HG03060 (cell line): ENCODE measurements at regions not wholly inside any gene's neighbourhood (a gene's known extent, or its start where the extent isn't known, plus 50 kb on each side); places are given as distances from the start of the nearest gene placed in this dataset.
"Not testable (repeated sequence)": the region's sequence is repeated elsewhere in the genome, so short reads cannot be mapped to it uniquely, and the experiment has no call there.

Experiments
- ATAC-seq: cut with Tn5 transposase; IDR thresholded peaks from one replicate; pipeline ENCODE4 v1.9.1; 2021; ENCODE audit warnings: low read depth, moderate number of reproducible peaks; ENCODE audit not compliant: unreplicated experiment

DNA sequence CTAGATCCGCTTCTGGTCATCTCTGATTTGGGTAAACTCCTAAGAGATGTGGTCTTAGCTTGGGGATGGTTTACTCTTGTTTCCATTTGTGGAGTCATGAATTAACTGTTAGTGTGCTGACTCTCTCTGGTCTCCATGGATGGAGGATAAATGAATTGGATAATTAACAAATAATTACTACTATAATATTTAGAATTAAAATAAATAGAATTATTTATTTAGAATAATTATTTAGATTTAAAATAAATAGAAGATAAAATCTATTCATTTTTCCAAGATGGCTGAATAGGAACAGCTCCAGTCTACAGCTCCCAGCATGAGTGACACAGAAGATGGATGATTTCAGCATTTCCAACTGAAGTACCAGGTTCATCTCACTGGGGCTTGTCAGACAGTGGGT, 1587.4 kb upstream of the AGA start:
- ATAC-seq = no peak

DNA sequence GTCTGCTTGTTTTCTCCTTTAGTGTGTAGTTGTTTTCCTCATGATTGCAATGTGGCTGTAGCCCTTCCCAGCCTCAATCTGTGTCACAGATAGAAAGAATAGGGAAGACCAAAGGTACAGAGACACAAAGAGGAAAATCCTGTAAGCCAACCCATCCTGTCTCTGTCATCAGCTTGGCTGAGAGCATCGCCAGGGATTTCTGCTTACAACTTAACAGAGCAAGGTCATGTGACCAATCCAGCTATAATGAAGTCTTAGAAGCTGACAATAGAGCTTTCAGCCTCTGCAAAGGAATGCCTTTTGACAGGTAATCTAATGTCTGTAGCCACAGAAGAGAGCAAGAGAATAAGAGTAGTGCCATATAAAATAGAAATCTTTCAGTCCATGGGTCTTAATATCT, 1598.0 kb upstream of the AGA start:
- no peak for ATAC-seq

DNA sequence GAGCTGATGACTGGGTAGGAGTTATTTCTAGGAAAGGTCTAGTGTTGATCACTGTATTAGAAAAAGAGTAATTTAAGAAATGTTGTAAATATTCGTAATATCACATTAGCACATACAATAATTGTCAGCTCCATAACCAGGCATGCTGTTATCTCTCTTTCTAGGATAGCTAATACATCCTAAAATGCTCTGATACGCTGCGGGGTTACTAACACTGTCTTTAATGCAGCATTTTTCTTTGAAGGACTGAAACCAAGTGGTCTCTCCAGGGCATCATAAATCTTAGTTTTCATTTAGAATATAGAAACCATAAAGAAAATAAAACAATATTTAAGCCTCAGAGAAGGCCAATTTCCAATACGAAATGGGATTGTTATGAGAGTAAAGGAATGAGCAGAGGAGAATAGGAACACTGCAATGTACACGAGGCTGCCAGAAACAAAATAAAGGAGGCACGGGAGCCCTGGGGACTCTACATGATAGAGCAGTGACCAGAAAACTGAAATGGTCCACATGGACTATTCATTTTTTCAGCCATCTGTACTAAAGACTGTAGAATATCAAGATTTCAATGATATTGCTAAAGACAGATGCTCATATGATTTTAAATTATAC, 1606.7 kb upstream of the AGA start:
- ATAC-seq = no peak

DNA sequence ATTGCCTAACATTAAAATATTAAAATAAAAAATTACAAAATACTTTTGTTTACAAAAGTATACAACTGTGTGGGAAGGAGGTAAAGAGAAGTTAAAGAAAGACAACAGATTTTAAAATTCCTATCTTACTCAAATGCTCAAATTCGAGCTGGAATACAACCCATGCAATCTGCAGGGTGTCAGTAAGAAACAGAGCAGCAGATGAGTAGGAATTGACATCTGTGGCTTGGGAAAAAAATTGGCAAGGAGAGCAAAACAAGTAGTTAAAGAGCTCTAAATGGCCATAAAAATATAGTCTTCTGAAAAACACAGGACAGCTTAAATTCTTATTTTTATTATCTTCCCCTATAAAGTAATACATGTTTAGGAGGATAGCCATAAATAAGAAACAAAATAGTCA, 1609.0 kb upstream of the AGA start:
- no peak for ATAC-seq

DNA sequence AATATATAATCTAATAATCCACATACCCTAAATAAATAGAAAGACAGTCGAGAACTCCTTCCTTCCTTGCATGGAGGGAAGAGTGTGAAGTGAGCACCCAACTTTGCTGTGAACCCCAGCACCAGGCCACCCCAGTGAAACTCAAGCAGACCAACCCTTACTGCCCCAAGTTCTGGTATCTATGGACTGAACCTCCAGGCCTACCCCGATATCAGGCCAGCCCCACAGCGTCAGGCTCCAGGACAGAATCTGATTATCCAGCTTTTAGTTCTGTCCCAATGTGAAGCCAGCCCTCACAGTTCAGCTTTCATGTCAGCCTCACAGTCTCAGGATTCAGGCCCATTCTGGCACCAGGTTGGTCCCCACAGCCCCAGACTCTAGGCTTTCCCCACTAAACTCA, 1617.2 kb upstream of the AGA start:
- no peak for ATAC-seq

DNA sequence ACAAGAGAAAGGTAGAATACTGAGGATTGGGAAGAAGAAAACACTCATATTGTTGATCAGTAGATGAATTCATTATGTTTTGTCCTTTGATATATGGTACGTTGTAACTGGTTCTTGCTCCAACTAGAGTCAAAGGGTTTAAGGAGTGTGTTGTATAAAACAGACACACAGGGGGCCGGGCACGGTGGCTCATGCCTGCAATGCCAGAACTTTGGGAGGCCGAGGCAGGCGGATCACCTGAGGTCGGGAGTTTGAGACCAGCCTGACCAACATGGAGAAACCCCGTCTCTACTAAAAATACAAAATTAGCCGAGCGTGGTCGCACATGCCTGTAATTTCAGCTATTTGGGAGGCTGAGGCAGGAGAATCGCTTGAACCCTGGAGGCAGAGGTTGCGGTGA, 1624.0 kb upstream of the AGA start:
- not testable (repeated sequence) for ATAC-seq

- ATAC-seq = no peak
Observed at GRCh38 chr4:179071131-179071530, 1628.9 kb upstream of the AGA start.

GRCh38 chr4:179076865-179077264, 1634.6 kb upstream of the AGA start:
- no peak for ATAC-seq

DNA sequence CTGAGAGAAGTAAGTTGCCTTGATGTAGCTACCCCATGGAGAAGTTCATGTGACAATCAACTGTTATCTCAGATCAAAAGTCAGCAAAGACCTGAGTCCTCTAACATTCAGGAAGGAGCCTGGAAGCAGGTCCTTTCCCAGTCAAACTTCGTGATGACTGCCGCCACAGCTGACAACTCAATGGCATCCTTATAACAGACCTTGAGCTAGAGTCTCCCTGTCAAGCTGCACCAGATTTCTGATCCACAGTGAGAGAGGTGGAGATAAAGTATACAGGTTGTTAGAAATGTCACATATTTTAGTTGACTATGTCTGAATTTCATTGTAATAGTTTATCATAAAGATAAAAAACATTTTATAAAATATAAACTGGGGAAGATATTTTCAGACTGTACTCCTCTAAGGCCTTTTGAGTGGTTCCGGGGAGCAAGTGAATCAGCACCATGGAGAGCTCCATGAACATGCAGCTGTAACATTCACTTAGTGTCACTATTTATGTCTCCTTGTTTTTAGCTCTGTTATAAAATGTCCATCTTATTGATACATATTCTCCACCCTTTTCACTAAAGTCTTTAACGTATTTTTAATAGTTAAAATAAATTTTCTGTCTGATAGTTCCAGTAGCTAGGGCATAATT, 1653.5 kb upstream of the AGA start:
- ATAC-seq = no peak

DNA sequence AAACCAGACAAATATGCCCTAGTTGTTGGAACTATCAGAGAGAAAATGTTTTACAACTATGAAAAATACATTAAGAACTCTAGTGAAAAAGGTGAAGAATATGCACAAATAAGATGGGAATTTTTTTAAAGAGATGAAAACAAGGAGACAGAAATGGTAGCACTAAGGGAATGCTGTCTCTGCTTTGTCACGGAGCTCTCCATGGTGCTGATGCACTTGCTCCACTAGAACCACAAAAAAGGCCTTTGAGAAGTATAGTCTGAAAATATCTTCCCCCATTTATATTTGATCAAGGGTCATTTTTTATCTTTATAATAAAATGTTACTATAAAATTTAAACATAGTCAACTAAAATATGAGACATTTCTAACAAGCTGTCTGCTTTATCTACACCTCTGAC, 1655.5 kb upstream of the AGA start:
- ATAC-seq = no peak

DNA sequence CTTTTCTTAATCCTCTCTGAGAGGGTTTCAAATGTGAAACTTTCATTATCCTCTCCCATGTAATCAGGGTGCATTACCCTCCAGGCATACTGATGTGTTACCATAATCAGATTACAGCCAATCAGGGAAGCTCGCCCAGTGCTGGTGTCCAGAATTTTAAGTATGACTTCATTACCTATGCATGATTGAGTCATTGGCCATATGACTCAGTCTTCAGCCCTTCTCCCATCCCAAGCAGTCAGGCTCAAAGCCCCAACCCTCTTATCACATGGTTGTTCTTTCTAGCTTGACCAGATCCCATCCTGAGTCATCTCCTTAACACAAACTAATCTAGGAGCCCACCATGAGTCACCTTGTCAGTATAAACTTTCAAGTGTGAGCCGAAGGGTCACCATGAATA, 1668.1 kb upstream of the AGA start:
- no peak for ATAC-seq

DNA sequence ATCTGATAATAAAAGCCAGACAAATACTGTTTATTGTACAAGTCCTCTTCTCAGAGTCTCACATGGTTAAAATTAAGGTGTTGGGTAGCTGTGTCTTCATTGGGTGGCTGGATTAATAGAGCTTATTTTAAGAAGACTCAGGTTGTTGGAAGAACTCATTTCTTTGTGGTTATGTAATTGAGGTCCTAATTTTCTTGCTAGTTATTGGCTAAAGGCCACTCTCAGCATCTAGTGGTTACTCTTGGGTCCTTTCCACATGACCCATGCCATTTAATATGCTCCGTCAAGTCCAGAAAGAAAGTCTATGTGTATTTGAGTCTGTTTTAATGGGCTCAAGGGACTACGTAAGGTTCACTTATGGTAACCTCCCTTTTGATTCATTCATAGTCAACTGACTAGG, 1668.6 kb upstream of the AGA start:
- no peak for ATAC-seq

- ATAC-seq = no peak
Observed at GRCh38 chr4:179112441-179113170, 1670.4 kb upstream of the AGA start.

DNA sequence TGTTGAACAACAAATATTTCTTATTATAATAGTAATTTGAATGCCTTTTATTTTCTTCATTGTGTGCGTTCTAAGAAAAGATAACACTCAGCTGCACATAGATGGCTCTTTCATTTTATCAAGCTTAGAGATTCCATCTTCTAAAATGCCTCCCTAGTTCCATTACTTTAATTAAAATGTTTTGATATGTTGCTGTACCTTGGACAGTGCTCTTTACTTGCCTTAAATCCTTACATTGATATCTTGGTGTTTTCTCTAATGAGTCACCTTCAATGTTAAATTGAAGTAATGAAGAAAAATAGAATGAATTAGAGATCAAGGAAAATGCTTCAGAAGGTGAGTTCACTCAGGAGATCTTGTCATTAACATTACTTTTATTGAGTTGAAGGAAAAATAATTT, 1672.4 kb upstream of the AGA start:
- ATAC-seq = no peak

DNA sequence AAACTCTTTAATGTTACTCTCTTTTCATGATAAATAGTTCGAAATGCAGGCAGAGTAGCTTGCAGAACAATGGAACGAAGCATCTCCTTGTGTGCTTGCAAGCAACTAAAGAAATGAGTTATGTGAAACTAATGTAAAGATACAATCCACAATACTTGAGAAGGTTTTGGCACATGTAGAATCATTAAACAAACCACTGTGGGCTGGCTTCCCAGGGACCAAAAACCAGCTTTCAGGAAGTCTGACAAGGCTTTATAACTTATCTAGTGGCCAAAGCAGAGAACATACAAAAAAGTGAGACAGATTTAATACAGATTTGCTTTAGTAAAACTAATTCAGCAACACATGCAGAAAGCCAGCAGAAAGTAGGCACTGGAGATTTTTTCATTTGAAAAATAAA, 1673.8 kb upstream of the AGA start:
- ATAC-seq = no peak

DNA sequence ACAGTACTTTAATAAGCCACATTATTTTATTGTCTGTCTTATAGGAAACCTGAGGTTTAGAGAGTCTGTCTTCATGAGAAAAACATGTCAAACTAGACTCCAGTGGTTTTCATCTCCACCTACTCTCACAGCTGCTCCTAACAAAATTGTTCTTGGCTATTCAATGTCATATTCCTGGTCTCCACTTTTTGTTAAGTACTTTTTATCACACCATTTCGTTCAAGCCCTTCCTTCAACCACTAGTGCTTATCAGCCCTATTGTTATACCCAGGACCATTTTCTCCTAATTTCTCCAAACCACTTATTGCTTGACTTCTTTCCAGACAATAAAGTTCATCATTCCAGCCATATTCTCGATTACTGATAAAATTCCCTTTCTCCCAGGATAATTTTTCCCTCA, 1674.3 kb upstream of the AGA start:
- no peak for ATAC-seq

DNA sequence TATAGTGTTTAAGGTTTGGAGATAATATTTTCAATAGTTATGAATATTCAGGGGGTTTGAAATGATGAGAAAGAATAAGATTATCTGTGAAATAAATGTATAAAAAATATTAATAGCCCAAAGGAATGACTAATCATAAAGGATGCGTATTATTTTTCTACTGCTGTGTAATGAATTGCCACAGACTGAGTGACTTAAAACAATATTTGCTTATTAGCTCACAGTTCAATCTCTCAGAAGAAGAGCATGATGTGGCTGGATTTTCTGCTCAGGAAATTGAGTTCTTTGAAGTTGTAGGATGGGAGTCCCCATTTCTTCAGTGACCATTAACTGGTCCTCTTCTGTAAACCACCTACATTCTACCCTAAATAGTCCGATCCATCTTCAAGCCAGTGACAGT, 1680.8 kb upstream of the AGA start:
- no peak for ATAC-seq

GRCh38 chr4:179124419-179124818, 1682.2 kb upstream of the AGA start:
- ATAC-seq = no peak

- no peak for ATAC-seq
Observed at GRCh38 chr4:179124957-179125356, 1682.7 kb upstream of the AGA start.

- ATAC-seq = no peak
Observed at GRCh38 chr4:179125870-179126269, 1683.6 kb upstream of the AGA start.

DNA sequence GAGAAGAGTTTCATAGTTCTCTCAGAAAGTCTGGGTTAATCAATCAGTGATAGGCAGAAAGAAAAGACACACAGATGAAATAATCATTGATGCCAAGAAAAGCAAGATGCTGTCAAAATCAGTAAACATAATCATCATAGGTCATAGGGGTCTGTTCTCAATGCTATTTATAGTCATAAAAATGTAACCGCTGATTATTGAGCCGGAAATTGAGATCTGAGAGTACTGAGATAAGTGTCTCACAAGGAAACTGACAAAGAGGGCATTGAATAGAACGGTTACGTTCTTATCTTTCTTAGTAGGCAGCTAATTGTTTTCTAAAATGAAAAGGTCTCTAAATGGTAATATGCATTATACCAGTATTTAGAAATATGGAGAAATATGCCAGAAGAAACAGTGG, 1686.1 kb upstream of the AGA start:
- no peak for ATAC-seq

DNA sequence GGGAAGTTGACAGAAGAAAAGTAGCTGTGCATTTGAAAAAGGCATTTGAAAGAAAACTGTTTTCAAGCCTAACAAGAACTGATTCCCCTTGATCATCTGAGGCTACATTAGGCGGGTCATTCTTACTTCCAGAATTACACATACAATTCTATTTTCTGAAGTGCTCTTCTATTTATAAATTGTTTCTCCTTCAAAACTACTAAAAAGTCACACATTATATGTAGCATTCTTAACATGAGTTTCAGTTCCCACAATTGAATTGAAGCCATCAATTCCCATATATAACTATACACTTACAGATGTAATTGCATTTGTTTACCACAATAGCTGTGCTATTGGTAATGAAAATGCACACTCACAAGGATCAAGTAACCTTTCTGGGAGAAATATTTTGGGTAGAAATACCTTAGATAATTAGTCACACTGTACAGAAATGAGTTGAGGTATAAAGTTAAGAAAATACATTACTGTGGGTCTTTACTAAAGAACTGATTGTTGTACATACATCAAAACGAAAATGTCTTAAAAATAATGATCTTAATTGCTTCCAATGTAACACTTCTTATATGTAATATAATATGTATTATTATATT, 1688.0 kb upstream of the AGA start:
- no peak for ATAC-seq
